HCT116 (cell line): ENCODE measurements at regions not wholly inside any gene's neighbourhood (a gene's known extent, or its start where the extent isn't known, plus 50 kb on each side); places are given as distances from the start of the nearest gene placed in this dataset.

Source experiments
- ATAC-seq: fragments of 200-7000 bp; cut with Tn5 transposase; 2 replicates; pipeline ENCODE4 v1.9.1; 2020; ENCODE audit warnings: mild to moderate bottlenecking, moderate library complexity
- BruUV-seq: library from RNA; stranded (reverse); fragments of 400-500 nt; replicated peaks from 2 replicates; lab custom pipeline; 2021; lab: Mats Ljungman, UMichigan
- CTCF ChIA-PET: fragments of 300-600 bp; sonication (Branson Sonifier 250); formaldehyde crosslinking; loops from one replicate; lab custom pipeline; 2021; ENCODE audit warnings: antibody characterized with exemption; lab: Charles Lee
- POLR2A ChIA-PET: fragments of 300-600, 350-600 bp; sonication (Branson Sonifier 250); formaldehyde crosslinking; loops from one replicate; lab custom pipeline; 2021; ENCODE audit warnings: antibody characterized with exemption; lab: Charles Lee
- RAD21 ChIA-PET, 2 experiments: fragments of 300-600 bp; sonication (Branson Sonifier 250); formaldehyde crosslinking; loops; one replicate each; lab custom pipeline; 2023; ENCODE audit warnings: low total read pairs in 2 of 2; ENCODE audit not compliant: uncharacterized antibody in 2 of 2, unreplicated experiment in 2 of 2, low non-redundant PET in 1 of 2; lab: Charles Lee
- DNase-seq: peaks from one replicate; pipeline ENCODE4 v3.0.0-alpha.2; 2010; ENCODE audit warnings: low read depth, low spot score
- H2AFZ ChIP-seq: fragments of 200-600 bp; shearing (Covaris generic), sonication (generic); 2 replicates; pipeline ENCODE4 v1.6.1; 2017; ENCODE audit warnings: low read depth, mixed run types, mixed read lengths, antibody characterized with exemption, low read length; ENCODE audit not compliant: poor library complexity, severe bottlenecking
- H3K27ac ChIP-seq: 2 replicates; pipeline ENCODE4 v1.5.1; 2012; ENCODE audit warnings: low read depth, low read length
- H3K27me3 ChIP-seq: fragments of 200-600 bp; sonication (generic); 2 replicates; pipeline ENCODE4 v1.6.1; 2016; ENCODE audit warnings: mixed run types, low read length, mixed read lengths; ENCODE audit not compliant: insufficient read depth
- H3K36me3 ChIP-seq, 2 experiments: fragments of 200-500 bp in 1 of 2; fragments of 200-600 bp in 1 of 2; sonication (Bioruptor generic) in 1 of 2; sonication (generic) in 1 of 2; 2 replicates each; pipeline versions ENCODE4 v1.5.1 to v1.6.1; 2014 to 2016; ENCODE audit warnings: low read length in 2 of 2, inconsistent platforms in 1 of 2, mixed read lengths in 1 of 2, mixed run types in 1 of 2; ENCODE audit not compliant: insufficient read depth in 2 of 2, control insufficient read depth in 1 of 2
- H3K4me1 ChIP-seq, 2 experiments: fragments of 200-600 bp in 1 of 2; sonication (generic) in 1 of 2; 2 replicates each; pipeline versions ENCODE4 v1.5.1 to v1.6.1; 2012 to 2017; ENCODE audit warnings: low read length in 2 of 2, inconsistent platforms in 1 of 2, mild to moderate bottlenecking in 1 of 2, mixed read lengths in 1 of 2, mixed run types in 1 of 2, moderate library complexity in 1 of 2; ENCODE audit not compliant: insufficient read depth in 2 of 2, control insufficient read depth in 1 of 2
- H3K4me2 ChIP-seq: fragments of 200-600 bp; sonication (generic); 2 replicates; pipeline ENCODE4 v1.6.1; 2017; ENCODE audit warnings: mixed run types, low read length, mixed read lengths
- H3K4me3 ChIP-seq, 2 experiments: fragments of 200-600 bp in 1 of 2; sonication (generic) in 1 of 2; replicated peaks in 1 of 2; 2 replicates each; pipeline ENCODE4 v1.5.1; 2011 to 2016; ENCODE audit warnings: low read length in 2 of 2, control low read depth in 1 of 2, low read depth in 1 of 2, mild to moderate bottlenecking in 1 of 2, mixed read lengths in 1 of 2, mixed run types in 1 of 2
- H3K79me2 ChIP-seq: fragments of 200-600 bp; sonication (generic); 2 replicates; pipeline ENCODE4 v1.6.1; 2017; ENCODE audit warnings: mild to moderate bottlenecking, mixed run types, low read length, moderate library complexity, mixed read lengths; ENCODE audit not compliant: insufficient read depth
- H3K9ac ChIP-seq: fragments of 200-600 bp; sonication (generic); 2 replicates; pipeline ENCODE4 v1.6.1; 2016; ENCODE audit warnings: low read length, mixed read lengths
- H3K9me2 ChIP-seq: fragments of 200-600 bp; sonication (generic), shearing (Covaris generic); 2 replicates; pipeline ENCODE4 v1.6.1; 2017; ENCODE audit warnings: mixed run types, mild to moderate bottlenecking, moderate library complexity; ENCODE audit not compliant: insufficient read depth
- H3K9me3 ChIP-seq, 2 experiments: fragments of 200-500 bp in 1 of 2; fragments of 200-600 bp in 1 of 2; sonication (Bioruptor generic) in 1 of 2; sonication (generic) in 1 of 2; 2 replicates each; pipeline ENCODE4 v1.6.1; 2014 to 2017; ENCODE audit warnings: low read length in 2 of 2, mixed read lengths in 2 of 2, inconsistent platforms in 1 of 2, low read depth in 1 of 2, mild to moderate bottlenecking in 1 of 2, mixed run types in 1 of 2, moderate library complexity in 1 of 2; ENCODE audit not compliant: control insufficient read depth in 1 of 2, insufficient read depth in 1 of 2
- H4K20me1 ChIP-seq: fragments of 200-600 bp; sonication (generic), shearing (Covaris generic); 2 replicates; pipeline ENCODE4 v1.6.1; 2017; ENCODE audit warnings: mixed run types, mild to moderate bottlenecking, moderate library complexity; ENCODE audit not compliant: insufficient read depth
- EZH2 ChIP-seq: fragments of 200-600 bp; sonication (generic); IDR thresholded peaks from 2 replicates; pipeline ENCODE4 v1.6.1; 2017; ENCODE audit warnings: antibody characterized with exemption, mixed run types
- FOSL1 ChIP-seq: IDR thresholded peaks from 2 replicates; pipeline ENCODE4 v1.6.1; 2012; ENCODE audit warnings: low read depth
- JUND ChIP-seq: IDR thresholded peaks from 2 replicates; pipeline ENCODE4 v1.6.1; 2012
- POLR2A ChIP-seq: IDR thresholded peaks from 2 replicates; pipeline ENCODE4 v1.7.0; 2011; ENCODE audit warnings: borderline replicate concordance; ENCODE audit not compliant: insufficient read depth, insufficient read length; ENCODE audit errors: extremely low read depth
- RAD21 ChIP-seq: IDR thresholded peaks from 2 replicates; pipeline ENCODE4 v1.6.1; 2012; ENCODE audit warnings: low read depth, mild to moderate bottlenecking
- SP1 ChIP-seq: IDR thresholded peaks from 2 replicates; pipeline ENCODE4 v1.6.1; 2012; ENCODE audit warnings: low read depth
- SRF ChIP-seq: IDR thresholded peaks from 2 replicates; pipeline ENCODE4 v1.6.1; 2012; ENCODE audit warnings: low read depth
- intact Hi-C: fragments of 100-400 bp; cut with micrococcal nuclease; formaldehyde crosslinking; loops from 2 replicates; pipeline ENCODE4 v1.10.0; 2022
- TF ChIP-seq, protein P1 (sequence below), 3 experiments: fragments of 200-600 bp in 1 of 3; sonication (generic) in 1 of 3; IDR thresholded peaks in 2 of 3; conservative IDR thresholded peaks in 1 of 3; 2 replicates each; pipeline ENCODE4 v1.5.1; 2012 to 2017; ENCODE audit warnings: low read depth in 2 of 3, low read length in 2 of 3, antibody characterized with exemption in 1 of 3, borderline replicate concordance in 1 of 3, control low read depth in 1 of 3, mild to moderate bottlenecking in 1 of 3, mixed read lengths in 1 of 3, mixed run types in 1 of 3, moderate library complexity in 1 of 3; ENCODE audit not compliant: insufficient read depth in 1 of 3

DNA sequence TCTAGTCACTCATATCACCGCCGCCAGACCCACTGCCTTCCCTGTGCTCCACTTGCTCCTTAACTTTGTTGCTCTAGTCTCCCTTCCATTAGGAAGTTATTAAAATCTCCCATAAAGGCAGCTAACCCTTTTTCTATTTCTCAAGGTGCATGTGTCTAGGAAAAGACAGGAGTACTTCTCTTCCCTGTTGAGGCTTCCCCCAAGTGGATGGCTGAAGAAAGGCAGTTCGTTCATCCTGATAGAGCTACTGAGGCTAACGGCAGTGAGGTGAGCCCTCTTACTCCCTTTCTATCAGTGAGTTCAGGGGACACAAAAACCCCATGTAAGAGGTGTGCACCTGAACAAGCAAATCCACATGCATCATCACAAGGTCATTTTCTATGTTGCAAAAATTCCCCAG is 397.8 kb downstream of the IGSF11 start:
- POLR2A ChIA-PET, result no interaction called here
- intact Hi-C loops, result loop anchor here (10.0 kb wide), 1 partner anchor 178 kb away; no protein-coding TSS in a partner anchor
- RAD21 ChIA-PET, result no interaction called here
- H4K20me1 ChIP-seq, result no peaks in the 10 kb centered on the region
- H3K4me3 ChIP-seq, result no peak overlapping the region
- no peaks in the 10 kb centered on the region for H3K27me3 ChIP-seq
- TF ChIP-seq, protein P1, sequence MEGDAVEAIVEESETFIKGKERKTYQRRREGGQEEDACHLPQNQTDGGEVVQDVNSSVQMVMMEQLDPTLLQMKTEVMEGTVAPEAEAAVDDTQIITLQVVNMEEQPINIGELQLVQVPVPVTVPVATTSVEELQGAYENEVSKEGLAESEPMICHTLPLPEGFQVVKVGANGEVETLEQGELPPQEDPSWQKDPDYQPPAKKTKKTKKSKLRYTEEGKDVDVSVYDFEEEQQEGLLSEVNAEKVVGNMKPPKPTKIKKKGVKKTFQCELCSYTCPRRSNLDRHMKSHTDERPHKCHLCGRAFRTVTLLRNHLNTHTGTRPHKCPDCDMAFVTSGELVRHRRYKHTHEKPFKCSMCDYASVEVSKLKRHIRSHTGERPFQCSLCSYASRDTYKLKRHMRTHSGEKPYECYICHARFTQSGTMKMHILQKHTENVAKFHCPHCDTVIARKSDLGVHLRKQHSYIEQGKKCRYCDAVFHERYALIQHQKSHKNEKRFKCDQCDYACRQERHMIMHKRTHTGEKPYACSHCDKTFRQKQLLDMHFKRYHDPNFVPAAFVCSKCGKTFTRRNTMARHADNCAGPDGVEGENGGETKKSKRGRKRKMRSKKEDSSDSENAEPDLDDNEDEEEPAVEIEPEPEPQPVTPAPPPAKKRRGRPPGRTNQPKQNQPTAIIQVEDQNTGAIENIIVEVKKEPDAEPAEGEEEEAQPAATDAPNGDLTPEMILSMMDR (IDR thresholded peaks at IDR 0.05 in 2 of 3, conservative IDR thresholded peaks at IDR 0.05 in 1 of 3; ENCODE audit: borderline replicate concordance in 1 of 3, insufficient read depth in 1 of 3, low read depth in 2 of 3, low read length in 2 of 3), result peak in 2 of 3 experiments; percentile 32 to 34; a peak in 4 of 6 replicates
- TF ChIP-seq EZH2 (no peak), SRF (no peak), RAD21 (peak; percentile 30; the same call in 1 of the 2 replicates)
- H3K27ac ChIP-seq, result no peak overlapping the region
- CTCF ChIA-PET, result interaction anchor here (1.0 kb wide), 1 partner anchor 1866 kb away, joined by 3 read pairs; no protein-coding TSS in a partner anchor
- peak; percentile 38; the same call in 1 of the 2 replicates for ATAC-seq
- H3K9me2 ChIP-seq, result no peaks in the 10 kb centered on the region
- no peaks in the 10 kb centered on the region for H3K79me2 ChIP-seq
- H3K4me1 ChIP-seq, result no peaks in the 10 kb centered on the region
- no peak overlapping the region for H3K4me2 ChIP-seq
- H2AFZ ChIP-seq, result no peak overlapping the region
- H3K9me3 ChIP-seq, result no peaks in the 10 kb centered on the region
- no TSS peak for BruUV-seq
- no peak for DNase-seq
- no peaks in the 10 kb centered on the region for H3K36me3 ChIP-seq
- no peak overlapping the region for H3K9ac ChIP-seq

DNA sequence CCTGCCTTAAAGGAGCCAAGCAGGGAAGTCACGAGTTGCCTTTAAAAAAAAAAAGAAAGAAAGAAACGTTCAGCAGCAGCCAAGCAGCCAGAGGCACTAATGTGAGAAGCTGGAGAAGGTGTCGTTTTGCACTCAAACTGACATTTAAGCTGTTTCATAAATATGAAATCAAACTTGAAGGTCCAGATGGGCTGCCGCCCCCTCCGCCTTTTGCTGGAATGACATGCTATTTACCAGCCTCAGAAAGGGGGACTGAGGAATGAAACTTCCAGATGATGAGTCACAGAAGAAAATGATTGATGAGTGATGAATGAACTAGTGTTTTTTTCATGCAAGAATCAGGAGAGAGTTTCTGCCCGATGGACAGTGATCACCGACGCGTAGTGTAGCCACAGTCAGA is 396.8 kb downstream of the IGSF11 start:
- Histone ChIP-seq H3K79me2 (no peaks in the 10 kb centered on the region), H3K9me2 (no peaks in the 10 kb centered on the region), H3K4me3 (no peak overlapping the region), H3K4me1 (no peaks in the 10 kb centered on the region), H3K27me3 (no peaks in the 10 kb centered on the region), H3K9ac (no peak overlapping the region), H2AFZ (no peak overlapping the region), H3K27ac (no peak overlapping the region), H3K4me2 (no peak overlapping the region), H3K36me3 (no peaks in the 10 kb centered on the region), H3K9me3 (no peaks in the 10 kb centered on the region), H4K20me1 (no peaks in the 10 kb centered on the region)
- DNase-seq (no peak), ATAC-seq (no peak)
- BruUV-seq, result no TSS peak
- POLR2A ChIA-PET, result no interaction called here
- intact Hi-C loops, result loop anchor here (10.0 kb wide), 1 partner anchor 177 kb away; no protein-coding TSS in a partner anchor
- CTCF ChIA-PET, result no interaction called here
- RAD21 ChIA-PET, result no interaction called here
- TF ChIP-seq SP1 (no peak), JUND (no peak), POLR2A (no peak), FOSL1 (no peak)
- TF ChIP-seq, protein P1 (IDR thresholded peaks at IDR 0.05 in 2 of 3, conservative IDR thresholded peaks at IDR 0.05 in 1 of 3; ENCODE audit: borderline replicate concordance in 1 of 3, insufficient read depth in 1 of 3, low read depth in 2 of 3, low read length in 2 of 3), result no peak
